Fibroblast of skin of right biceps (primary cell): ENCODE measurements at regions not wholly inside any gene's neighbourhood (a gene's known extent, or its start where the extent isn't known, plus 50 kb on each side); places are given as distances from the start of the nearest gene placed in this dataset.
"Not testable (repeated sequence)": the region's sequence is repeated elsewhere in the genome, so short reads cannot be mapped to it uniquely, and the experiment has no call there.

Experiments
- DNase-seq: peaks from one replicate; pipeline ENCODE4 v3.0.0-alpha.2; 2013

- DNase-seq, result no peak
Measured at GRCh38 chr11:116059919-116060318, 555.7 kb upstream of the CADM1 start.

- DNase-seq, result no peak
Measured at GRCh38 chr11:116057000-116057399, 552.8 kb upstream of the CADM1 start.

GRCh38 chr11:116055064-116055463 lies 550.8 kb upstream of the CADM1 start:
- DNase-seq, result no peak

- DNase-seq, result no peak
Measured at GRCh38 chr11:116053548-116053919, 549.3 kb upstream of the CADM1 start.

- no peak for DNase-seq
Measured at GRCh38 chr11:116052603-116053547, 548.7 kb upstream of the CADM1 start.

GRCh38 chr11:116051494-116051893 lies 547.3 kb upstream of the CADM1 start:
- no peak for DNase-seq

- no peak for DNase-seq
Measured at GRCh38 chr11:116049383-116049782, 545.2 kb upstream of the CADM1 start.

GRCh38 chr11:116046127-116046526 lies 541.9 kb upstream of the CADM1 start:
- DNase-seq, result no peak

- no peak for DNase-seq
Measured at GRCh38 chr11:116044941-116045340, 540.7 kb upstream of the CADM1 start.

GRCh38 chr11:116044520-116044919 lies 540.3 kb upstream of the CADM1 start:
- no peak for DNase-seq

GRCh38 chr11:116043857-116044256 lies 539.6 kb upstream of the CADM1 start:
- DNase-seq, result no peak

- DNase-seq, result not testable (repeated sequence)
Measured at GRCh38 chr11:116043059-116043458, 538.8 kb upstream of the CADM1 start.

GRCh38 chr11:116042146-116042545 lies 537.9 kb upstream of the CADM1 start:
- no peak for DNase-seq

GRCh38 chr11:116037861-116038260 lies 533.6 kb upstream of the CADM1 start:
- peak; percentile 41 for DNase-seq

GRCh38 chr11:116035977-116036376 lies 531.8 kb upstream of the CADM1 start:
- DNase-seq, result no peak

GRCh38 chr11:116033931-116034553 lies 529.8 kb upstream of the CADM1 start:
- no peak for DNase-seq

- no peak for DNase-seq
Measured at GRCh38 chr11:116030697-116031331, 526.6 kb upstream of the CADM1 start.

GRCh38 chr11:116028506-116028905 lies 524.3 kb upstream of the CADM1 start:
- not testable (repeated sequence) for DNase-seq

GRCh38 chr11:115999437-115999836 lies 495.2 kb upstream of the CADM1 start:
- no peak for DNase-seq

- no peak for DNase-seq
Measured at GRCh38 chr11:115996808-115997188, 492.6 kb upstream of the CADM1 start.

GRCh38 chr11:115996125-115996807 lies 492.1 kb upstream of the CADM1 start:
- DNase-seq, result no peak

- no peak for DNase-seq
Measured at GRCh38 chr11:115993590-115993989, 489.4 kb upstream of the CADM1 start.

GRCh38 chr11:115990004-115990447 lies 485.8 kb upstream of the CADM1 start:
- DNase-seq, result no peak
